Activated T-helper 2 cell treated with anti-CD3 and anti-CD28 coated beads, Interferon-gamma antibody, Interleukin-2, Interleukin-4, amounts not matched to agents 10 μg/mL and 5 μg/mL and 100 μg/mL, durations not matched to agents 14 hours and 24 hours and 36 hours (primary cell): ENCODE measurements at regions not wholly inside any gene's neighbourhood (a gene's known extent, or its start where the extent isn't known, plus 50 kb on each side); places are given as distances from the start of the nearest gene placed in this dataset.
"Not testable (repeated sequence)": the region's sequence is repeated elsewhere in the genome, so short reads cannot be mapped to it uniquely, and the experiment has no call there.

ENCODE experiments used
- DNase-seq: peaks from one replicate; pipeline ENCODE4 v3.0.0; 2021; ENCODE audit warnings: low spot score
- H3K27ac Mint-ChIP-seq: one replicate; pipeline ENCODE4 v1.8.0; 2021; ENCODE audit warnings: mixed read lengths
- H3K27me3 Mint-ChIP-seq: one replicate; pipeline ENCODE4 v1.8.0; 2021; ENCODE audit warnings: low read depth, mixed read lengths
- H3K36me3 Mint-ChIP-seq: one replicate; pipeline ENCODE4 v1.8.0; 2021; ENCODE audit warnings: low read depth, mixed read lengths
- H3K4me1 Mint-ChIP-seq: one replicate; pipeline ENCODE4 v1.8.0; 2021; ENCODE audit warnings: low read depth, mixed read lengths
- H3K4me3 Mint-ChIP-seq: one replicate; pipeline ENCODE4 v1.8.0; 2021; ENCODE audit warnings: low read depth, mild to moderate bottlenecking, moderate library complexity, mixed read lengths
- H3K9me3 Mint-ChIP-seq: one replicate; pipeline ENCODE4 v1.8.0; 2021; ENCODE audit warnings: mixed read lengths
- intact Hi-C: fragments of 100-400 bp; cut with micrococcal nuclease; formaldehyde crosslinking; loops from one replicate; pipeline ENCODE4 v1.15.1; 2023

GRCh38 chr1:90820745-90821144, 103.6 kb upstream of the BARHL2 start:
- DNase-seq = no peak
- Mint-ChIP-seq H3K4me1 (no peaks in the 10 kb centered on the region), H3K4me3 (no peak overlapping the region), H3K27me3 (peaks cover 17% of the 10 kb centered on the region), H3K27ac (no peak overlapping the region), H3K36me3 (no peaks in the 10 kb centered on the region), H3K9me3 (no peaks in the 10 kb centered on the region)
- intact Hi-C loops = no loop called here

GRCh38 chr1:90817399-90817798, 100.3 kb upstream of the BARHL2 start:
- Mint-ChIP-seq H3K27ac (no peak overlapping the region), H3K4me1 (no peaks in the 10 kb centered on the region), H3K4me3 (no peak overlapping the region), H3K27me3 (peaks cover 10% of the 10 kb centered on the region), H3K9me3 (no peaks in the 10 kb centered on the region), H3K36me3 (no peaks in the 10 kb centered on the region)
- no peak for DNase-seq
- intact Hi-C loops = no loop called here

DNA sequence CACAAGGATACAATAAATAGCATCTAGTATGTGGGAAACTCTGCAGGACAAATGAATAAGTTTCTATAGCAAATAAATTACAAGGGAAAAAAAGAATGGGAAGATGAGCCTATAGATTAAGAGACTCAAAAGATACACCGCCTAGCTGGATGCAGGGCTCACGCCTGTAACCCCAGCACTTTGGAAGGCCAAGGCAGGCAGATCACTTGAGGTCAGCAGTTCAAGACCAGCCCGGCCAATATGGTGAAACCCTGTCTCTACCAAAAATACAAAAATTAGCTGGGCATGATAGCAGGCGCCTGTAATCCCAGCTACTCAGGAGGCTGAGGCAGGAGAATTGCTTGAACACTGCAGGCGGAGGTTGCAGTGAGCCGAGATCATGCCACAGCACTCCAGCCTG, 95.1 kb upstream of the BARHL2 start:
- H3K27ac Mint-ChIP-seq, H3K36me3 Mint-ChIP-seq, H3K9me3 Mint-ChIP-seq, H3K4me1 Mint-ChIP-seq, H3K4me3 Mint-ChIP-seq, intact Hi-C loops, H3K27me3 Mint-ChIP-seq, DNase-seq: not testable (repeated sequence)

- DNase-seq, H3K27ac Mint-ChIP-seq, H3K9me3 Mint-ChIP-seq, intact Hi-C loops, H3K4me3 Mint-ChIP-seq, H3K4me1 Mint-ChIP-seq, H3K36me3 Mint-ChIP-seq, H3K27me3 Mint-ChIP-seq: not testable (repeated sequence)
Measured at GRCh38 chr1:90811444-90811950, 94.4 kb upstream of the BARHL2 start.

DNA sequence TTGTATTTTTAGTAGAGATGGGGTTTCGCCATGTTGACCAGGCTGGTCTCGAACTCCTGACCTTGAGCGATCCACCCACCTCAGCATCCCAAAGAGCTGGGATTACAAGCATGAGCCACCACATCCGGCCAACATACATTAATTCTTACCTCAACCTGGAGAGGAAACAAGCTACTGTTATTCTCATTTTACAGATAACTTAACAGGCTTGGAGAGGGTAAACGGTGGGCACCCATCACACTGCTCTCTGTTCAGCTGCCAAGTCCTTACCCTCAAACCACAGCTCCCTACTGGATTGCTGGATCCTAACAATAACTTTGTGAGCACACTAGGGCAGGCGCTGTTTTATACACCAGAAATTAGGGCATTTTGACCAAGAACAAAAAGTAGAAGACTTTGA, 93.6 kb upstream of the BARHL2 start:
- Mint-ChIP-seq H3K36me3 (no peaks in the 10 kb centered on the region), H3K4me3 (no peak overlapping the region), H3K9me3 (no peaks in the 10 kb centered on the region), H3K27ac (no peak overlapping the region), H3K27me3 (peaks cover 2% of the 10 kb centered on the region), H3K4me1 (no peaks in the 10 kb centered on the region)
- intact Hi-C loops = no loop called here
- no peak for DNase-seq

- Mint-ChIP-seq H3K27me3 (peaks cover 5% of the 10 kb centered on the region), H3K4me3 (no peak overlapping the region), H3K36me3 (no peaks in the 10 kb centered on the region), H3K4me1 (no peaks in the 10 kb centered on the region), H3K27ac (no peak overlapping the region), H3K9me3 (no peaks in the 10 kb centered on the region)
- intact Hi-C loops = no loop called here
- DNase-seq = no peak
Measured at GRCh38 chr1:90809996-90810395, 92.9 kb upstream of the BARHL2 start.

GRCh38 chr1:90809093-90809492, 92.0 kb upstream of the BARHL2 start:
- no peak for DNase-seq
- intact Hi-C loops = no loop called here
- Mint-ChIP-seq H3K27me3 (peaks cover 5% of the 10 kb centered on the region), H3K4me1 (no peaks in the 10 kb centered on the region), H3K4me3 (no peak overlapping the region), H3K36me3 (no peaks in the 10 kb centered on the region), H3K27ac (no peak overlapping the region), H3K9me3 (no peaks in the 10 kb centered on the region)

DNA sequence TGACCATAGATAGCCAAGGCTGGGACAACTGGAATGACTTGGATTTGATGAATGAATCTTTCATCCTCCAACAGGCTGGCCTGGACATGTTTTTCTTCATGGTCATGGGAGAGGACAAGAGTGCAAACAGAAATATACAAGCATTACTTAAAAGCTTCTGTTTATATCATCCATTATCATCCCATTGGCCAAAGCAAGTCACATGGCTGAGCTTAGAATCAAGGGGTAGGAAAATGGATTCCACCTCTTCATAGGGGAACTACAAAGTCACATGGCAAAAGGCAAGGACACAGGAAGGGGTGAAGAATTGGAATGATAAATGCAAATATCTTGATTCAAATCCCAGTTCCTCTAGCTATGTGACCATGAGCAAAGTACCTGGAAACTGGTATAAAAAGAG, 90.2 kb upstream of the BARHL2 start:
- no peaks in the 10 kb centered on the region for H3K9me3 Mint-ChIP-seq
- H3K27ac Mint-ChIP-seq = no peak overlapping the region
- no peak for DNase-seq
- H3K4me1 Mint-ChIP-seq = no peaks in the 10 kb centered on the region
- H3K36me3 Mint-ChIP-seq = no peaks in the 10 kb centered on the region
- intact Hi-C loops = no loop called here
- peaks cover 8% of the 10 kb centered on the region for H3K27me3 Mint-ChIP-seq
- H3K4me3 Mint-ChIP-seq = no peak overlapping the region

DNA sequence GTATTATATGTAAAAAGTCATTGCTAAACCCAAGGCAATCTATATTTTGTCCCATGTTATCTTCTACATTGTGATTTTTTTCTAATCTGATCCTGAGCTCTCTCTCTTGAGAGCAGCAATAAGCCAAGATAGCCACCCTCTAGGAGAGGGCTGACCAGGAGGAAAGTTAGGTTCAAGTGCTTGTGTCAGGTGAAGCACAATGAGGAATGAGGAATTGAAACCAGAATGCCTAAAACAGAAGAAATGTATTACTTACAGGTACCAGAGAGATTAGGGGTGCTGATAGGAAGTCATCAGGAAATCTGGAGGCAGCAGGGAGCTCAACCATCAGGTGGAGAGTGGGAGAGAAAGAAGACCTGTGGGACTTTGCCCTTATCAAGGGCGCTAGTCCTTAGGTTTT, 85.5 kb upstream of the BARHL2 start:
- H3K4me1 Mint-ChIP-seq = no peaks in the 10 kb centered on the region
- H3K9me3 Mint-ChIP-seq = no peaks in the 10 kb centered on the region
- peaks cover 8% of the 10 kb centered on the region for H3K27me3 Mint-ChIP-seq
- no peak overlapping the region for H3K4me3 Mint-ChIP-seq
- DNase-seq = no peak
- intact Hi-C loops = no loop called here
- no peaks in the 10 kb centered on the region for H3K36me3 Mint-ChIP-seq
- no peak overlapping the region for H3K27ac Mint-ChIP-seq

- Mint-ChIP-seq H3K4me1 (no peaks in the 10 kb centered on the region), H3K27me3 (peaks cover 14% of the 10 kb centered on the region), H3K4me3 (no peak overlapping the region), H3K27ac (no peak overlapping the region), H3K36me3 (no peaks in the 10 kb centered on the region), H3K9me3 (no peaks in the 10 kb centered on the region)
- DNase-seq = no peak
- intact Hi-C loops = no loop called here
Measured at GRCh38 chr1:90800012-90800717, 83.1 kb upstream of the BARHL2 start.

GRCh38 chr1:90799326-90799725, 82.2 kb upstream of the BARHL2 start:
- H3K36me3 Mint-ChIP-seq = no peaks in the 10 kb centered on the region
- H3K9me3 Mint-ChIP-seq = no peaks in the 10 kb centered on the region
- no peak overlapping the region for H3K4me3 Mint-ChIP-seq
- no peaks in the 10 kb centered on the region for H3K4me1 Mint-ChIP-seq
- no peak for DNase-seq
- peaks cover 14% of the 10 kb centered on the region for H3K27me3 Mint-ChIP-seq
- intact Hi-C loops = no loop called here
- H3K27ac Mint-ChIP-seq = no peak overlapping the region

DNA sequence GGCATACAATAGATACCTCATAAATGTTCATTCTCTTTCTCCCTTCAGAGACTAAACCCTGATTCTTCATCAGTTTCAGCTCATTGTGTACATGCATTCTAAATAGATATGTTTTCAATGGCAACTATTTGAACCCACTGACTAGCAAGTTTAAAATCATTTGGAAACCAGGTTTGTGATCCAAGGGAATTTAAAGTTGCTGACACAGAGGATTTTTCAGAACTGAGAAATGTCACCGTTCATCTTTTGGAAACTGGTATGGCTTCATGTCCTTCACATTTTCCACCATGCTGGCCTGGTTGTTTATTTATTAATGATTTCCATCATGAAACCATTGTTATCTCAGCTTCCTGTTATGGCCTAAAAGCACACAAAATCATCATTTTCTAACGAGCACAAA, 81.8 kb upstream of the BARHL2 start:
- Mint-ChIP-seq H3K27me3 (peaks cover 15% of the 10 kb centered on the region), H3K4me3 (no peak overlapping the region), H3K4me1 (no peaks in the 10 kb centered on the region), H3K36me3 (no peaks in the 10 kb centered on the region), H3K9me3 (no peaks in the 10 kb centered on the region), H3K27ac (no peak overlapping the region)
- intact Hi-C loops = no loop called here
- DNase-seq = no peak

DNA sequence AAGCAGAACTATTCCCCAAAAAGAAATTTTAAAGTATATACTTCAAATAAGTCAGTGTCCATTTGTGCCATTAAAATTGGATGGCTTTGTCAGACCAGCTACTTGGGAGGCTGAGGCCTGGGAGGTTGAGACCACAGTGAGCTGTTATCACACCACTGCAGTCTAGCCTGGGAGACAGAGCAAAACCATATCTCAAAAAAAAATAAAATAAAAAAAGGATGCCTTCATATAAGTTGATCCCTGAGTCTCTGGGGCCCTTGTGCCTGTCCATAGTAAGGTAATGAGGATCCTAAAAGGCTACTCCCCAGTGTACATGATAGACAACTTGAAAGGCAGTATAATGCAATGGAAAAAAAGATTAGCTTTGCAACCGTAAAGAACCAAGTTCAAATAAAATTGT, 81.2 kb upstream of the BARHL2 start:
- no peak for DNase-seq
- intact Hi-C loops = no loop called here
- Mint-ChIP-seq H3K4me3 (no peak overlapping the region), H3K9me3 (no peaks in the 10 kb centered on the region), H3K4me1 (no peaks in the 10 kb centered on the region), H3K27ac (no peak overlapping the region), H3K27me3 (peaks cover 16% of the 10 kb centered on the region), H3K36me3 (no peaks in the 10 kb centered on the region)

DNA sequence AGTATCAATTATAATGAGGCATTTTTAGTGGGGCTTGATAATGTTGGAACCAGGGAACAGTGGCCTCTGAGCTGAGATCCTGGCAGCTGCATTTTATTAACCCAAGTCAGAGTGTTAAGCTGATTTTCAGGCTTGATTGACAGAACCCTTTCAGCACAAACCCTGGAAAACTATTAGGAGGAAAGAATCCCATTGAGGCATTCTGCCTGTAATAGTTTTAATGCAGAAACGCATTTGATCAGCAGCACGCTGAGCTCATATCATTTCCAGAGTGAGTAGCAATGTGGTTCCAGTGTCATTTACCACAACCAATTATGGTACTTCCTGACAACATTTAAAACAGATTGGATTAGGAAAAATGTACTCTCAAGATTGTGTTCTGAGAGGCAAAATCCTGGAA, 78.3 kb upstream of the BARHL2 start:
- DNase-seq = no peak
- intact Hi-C loops = no loop called here
- Mint-ChIP-seq H3K36me3 (no peaks in the 10 kb centered on the region), H3K27me3 (peaks cover 13% of the 10 kb centered on the region), H3K9me3 (no peaks in the 10 kb centered on the region), H3K27ac (no peak overlapping the region), H3K4me3 (no peak overlapping the region), H3K4me1 (no peaks in the 10 kb centered on the region)
